Ishikawa (cell line): ENCODE measurements at regions not wholly inside any gene's neighbourhood (a gene's known extent, or its start where the extent isn't known, plus 50 kb on each side); places are given as distances from the start of the nearest gene placed in this dataset.

Experiments used
- CREB1 ChIP-seq: IDR thresholded peaks from 2 replicates; pipeline ENCODE4 v1.6.1; 2012; ENCODE audit warnings: low read depth
- EGR1 ChIP-seq: IDR thresholded peaks from 2 replicates; pipeline ENCODE4 v1.6.1; 2012
- EP300 ChIP-seq: IDR thresholded peaks from 2 replicates; pipeline ENCODE4 v1.6.1; 2012; ENCODE audit warnings: borderline replicate concordance
- FOXM1 ChIP-seq: IDR thresholded peaks from 2 replicates; pipeline ENCODE4 v1.6.1; 2012; ENCODE audit warnings: low read depth, borderline replicate concordance
- NFIC ChIP-seq: IDR thresholded peaks from 2 replicates; pipeline ENCODE4 v1.6.1; 2012
- RAD21 ChIP-seq: IDR thresholded peaks from 2 replicates; pipeline ENCODE4 v1.6.1; 2012; ENCODE audit warnings: low read depth
- TEAD4 ChIP-seq: IDR thresholded peaks from 2 replicates; pipeline ENCODE4 v1.6.1; 2012
- YY1 ChIP-seq: IDR thresholded peaks from 2 replicates; pipeline ENCODE4 v1.6.1; 2012; ENCODE audit warnings: low read depth
- ZBTB7A ChIP-seq: IDR thresholded peaks from 2 replicates; pipeline ENCODE4 v1.6.1; 2012; ENCODE audit warnings: low read depth

GRCh38 chr1:94637121-94637520 lies 95.6 kb upstream of the F3 start:
- TF ChIP-seq YY1 (no peak), TEAD4 (no peak), EGR1 (no peak), RAD21 (no peak), FOXM1 (no peak), NFIC (no peak), ZBTB7A (no peak), EP300 (no peak), CREB1 (no peak)
